Right cardiac atrium (tissue), 5 donors: ENCODE measurements at regions not wholly inside any gene's neighbourhood (a gene's known extent, or its start where the extent isn't known, plus 50 kb on each side); places are given as distances from the start of the nearest gene placed in this dataset.

ENCODE experiments used
- ATAC-seq, 2 donors: fragments of 200-7000 bp; cut with Tn5 transposase; one replicate each; pipeline versions ENCODE4 v1.8.0 to v1.9.1; 2020; ENCODE audit warnings: moderate library complexity in 2 of 2, mild to moderate bottlenecking in 1 of 2
- DNase-seq, 3 donors: peaks; one replicate each; pipeline ENCODE4 v3.0.0-alpha.2; 2020
- H3K27ac ChIP-seq: one replicate; pipeline ENCODE4 v1.5.1; 2013; ENCODE audit warnings: mild to moderate bottlenecking, low read length, control low read depth, moderate library complexity
- H3K27me3 ChIP-seq: one replicate; pipeline ENCODE4 v1.6.1; 2013; ENCODE audit not compliant: control insufficient read depth, insufficient read depth
- H3K4me1 ChIP-seq: one replicate; pipeline ENCODE4 v1.6.1; 2013; ENCODE audit warnings: low read length; ENCODE audit not compliant: control insufficient read depth, insufficient read depth
- H3K4me3 ChIP-seq: one replicate; pipeline ENCODE4 v1.5.1; 2013; ENCODE audit warnings: low read length, control low read depth
- H3K9me3 ChIP-seq: one replicate; pipeline ENCODE4 v1.6.1; 2013; ENCODE audit warnings: low read length; ENCODE audit not compliant: control insufficient read depth
- WGBS: extraction: QIAGEN DNeasy Blood & Tissue Kit; methylation state at CpG from one replicate; pipeline ENCODE4 v1.1.7; 2013; 5-methylcytosine and 5-hydroxymethylcytosine counted together
- intact Hi-C, 4 donors: fragments of 100-400 bp; cut with DNase I; formaldehyde crosslinking; loops; one replicate each; pipeline versions ENCODE4 v1.11.0 to v1.14.0; 2022 to 2023
- donor health status: healthy with polysubstance abuse.
- donor health status: DM: no; HTN: yes; CAD: no.
- donor health status: DM: no; HTN: no; CAD: no.
- donor health status: DM: no; HTN: yes; CAD: no; lungs with severe emphysema.
- donor health status: DM: yes; HTN: yes; CAD: no.

DNA sequence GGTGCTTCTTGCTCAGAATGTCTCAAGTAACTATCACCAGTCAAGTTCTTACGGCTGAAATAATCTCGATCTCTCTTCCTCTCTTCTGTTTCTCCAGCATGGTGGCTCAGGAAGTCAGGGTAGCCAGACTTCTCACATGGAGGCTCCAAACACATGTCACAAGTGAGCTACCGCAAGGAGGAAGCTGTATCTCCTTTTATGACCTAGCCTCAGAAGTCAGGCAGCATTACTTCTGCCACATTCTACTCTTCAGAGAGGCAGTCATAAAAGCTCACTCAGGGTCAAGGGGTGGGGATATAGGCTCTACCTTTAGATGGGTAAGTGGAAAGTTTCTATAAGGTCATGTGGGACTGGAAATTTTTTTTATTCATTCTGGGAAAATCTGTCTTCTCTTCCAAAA lies 86.6 kb upstream of the NEO1 start:
- ATAC-seq, result no peak
- no peak overlapping the region for H3K4me3 ChIP-seq
- no peak for DNase-seq
- no peaks in the 10 kb centered on the region for H3K27me3 ChIP-seq
- H3K9me3 ChIP-seq, result no peaks in the 10 kb centered on the region
- no peak overlapping the region for H3K27ac ChIP-seq
- WGBS, result 64% methylated on average over 3 of the region's 3 CpGs
- H3K4me1 ChIP-seq, result no peaks in the 10 kb centered on the region
- intact Hi-C loops, result no loop called here

DNA sequence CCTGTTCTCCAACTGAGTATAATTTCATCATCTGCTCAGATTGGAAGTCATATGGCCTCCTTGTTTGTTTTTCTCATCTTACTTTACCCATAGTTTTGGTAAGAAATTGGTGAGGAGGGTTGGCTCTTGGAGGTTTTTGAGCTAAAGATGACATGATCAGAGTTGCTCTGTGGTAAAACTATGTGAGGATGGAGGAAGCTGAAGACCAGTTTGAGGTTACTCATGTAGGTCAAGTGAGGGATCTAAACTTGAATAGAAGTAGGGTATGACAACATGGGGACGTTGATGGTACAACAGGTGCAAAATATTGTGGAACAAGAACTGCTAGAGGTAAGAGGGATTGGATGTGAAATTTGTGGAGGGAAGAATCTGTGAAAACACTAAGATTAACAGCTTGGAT lies 87.7 kb upstream of the NEO1 start:
- Histone ChIP-seq H3K4me3 (no peak overlapping the region), H3K27me3 (no peaks in the 10 kb centered on the region), H3K4me1 (no peaks in the 10 kb centered on the region), H3K27ac (no peak overlapping the region), H3K9me3 (no peaks in the 10 kb centered on the region)
- no peak for DNase-seq
- ATAC-seq, result no peak
- intact Hi-C loops, result no loop called here
- 81% methylated on average over 1 of the region's 1 CpG for WGBS

DNA sequence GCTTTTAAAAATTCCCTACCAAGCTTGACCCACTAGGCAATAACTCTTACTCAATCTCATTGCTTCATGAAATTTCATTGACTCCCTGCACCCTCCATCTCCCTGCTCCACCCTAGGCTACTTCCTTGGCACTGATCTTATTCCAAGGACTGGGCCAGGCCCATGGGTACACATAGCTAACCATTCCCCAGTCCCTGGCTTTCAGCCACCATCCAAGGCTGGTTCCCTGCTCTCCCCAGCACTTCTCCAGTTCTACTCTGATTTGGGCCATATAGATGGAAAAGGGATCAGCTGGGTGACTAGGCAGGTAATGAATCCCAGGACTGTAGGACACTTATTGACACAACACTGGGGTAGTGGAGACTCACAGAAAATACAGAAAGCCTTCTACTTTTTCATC lies 88.1 kb upstream of the NEO1 start:
- ATAC-seq, result peak in 1 of 2 donors; percentile 33
- no peak overlapping the region for H3K4me3 ChIP-seq
- H3K27me3 ChIP-seq, result no peaks in the 10 kb centered on the region
- H3K9me3 ChIP-seq, result no peaks in the 10 kb centered on the region
- DNase-seq, result no peak
- H3K4me1 ChIP-seq, result no peaks in the 10 kb centered on the region
- intact Hi-C loops, result no loop called here
- no peak overlapping the region for H3K27ac ChIP-seq

DNA sequence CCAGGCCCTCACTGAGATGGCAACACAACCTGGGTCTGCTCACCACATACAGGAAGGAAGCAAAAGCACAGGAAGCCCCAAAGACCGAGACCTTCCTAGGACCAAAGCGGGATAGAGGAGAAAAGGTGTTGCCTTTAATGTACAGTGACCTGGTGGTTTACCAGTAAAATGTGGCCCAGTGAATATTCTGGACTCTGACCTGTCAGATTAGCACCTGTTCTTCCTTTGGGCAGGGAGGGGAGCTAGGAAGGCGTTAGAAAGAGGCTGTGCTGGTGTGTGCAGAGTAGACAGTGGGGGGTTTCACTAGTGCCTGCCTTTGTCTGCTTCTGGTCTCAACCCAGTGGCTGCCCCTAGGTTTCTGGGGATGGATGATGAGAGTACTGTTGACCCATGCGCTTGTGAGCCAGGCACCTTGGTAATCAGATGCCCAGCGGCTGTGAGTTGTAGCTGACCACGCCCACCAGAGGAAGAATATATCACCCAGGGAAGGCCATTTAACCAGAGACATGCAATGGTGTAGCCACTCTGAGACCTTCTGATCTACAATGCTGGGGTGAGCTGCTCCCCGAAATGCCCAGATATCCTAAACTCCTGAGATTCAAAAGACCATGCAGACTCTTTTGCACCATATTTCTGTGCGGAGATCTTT lies 90.1 kb upstream of the NEO1 start:
- Histone ChIP-seq H3K9me3 (no peaks in the 10 kb centered on the region), H3K27ac (no peak overlapping the region), H3K27me3 (no peaks in the 10 kb centered on the region), H3K4me3 (no peak overlapping the region), H3K4me1 (no peaks in the 10 kb centered on the region)
- WGBS, result 86% methylated on average over 8 of the region's 8 CpGs
- DNase-seq (no peak), ATAC-seq (no peak)
- intact Hi-C loops, result no loop called here

DNA sequence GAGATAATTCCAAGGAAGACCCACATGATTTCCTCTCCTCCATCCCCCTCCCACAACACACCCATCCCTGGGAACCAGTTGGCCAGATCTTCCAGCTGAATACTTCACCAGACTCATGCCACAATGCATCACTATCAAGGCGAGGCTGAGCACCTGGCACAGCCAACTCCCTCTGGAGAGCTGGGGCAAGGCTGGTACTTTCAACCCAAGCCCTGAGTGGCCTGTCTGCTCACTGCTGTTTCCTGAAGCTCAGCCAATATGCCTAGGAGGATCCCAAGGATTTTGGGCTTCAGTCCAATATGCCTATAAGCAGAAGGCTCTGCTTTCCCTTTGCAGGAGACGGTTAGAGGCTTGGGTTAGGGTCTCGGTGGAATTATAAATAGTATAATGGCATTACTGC lies 90.9 kb upstream of the NEO1 start:
- WGBS, result 44% methylated on average over 3 of the region's 3 CpGs
- intact Hi-C loops, result no loop called here
- Histone ChIP-seq H3K27ac (no peak overlapping the region), H3K4me1 (no peaks in the 10 kb centered on the region), H3K27me3 (no peaks in the 10 kb centered on the region), H3K4me3 (no peak overlapping the region), H3K9me3 (no peaks in the 10 kb centered on the region)
- no peak for DNase-seq
- no peak for ATAC-seq

DNA sequence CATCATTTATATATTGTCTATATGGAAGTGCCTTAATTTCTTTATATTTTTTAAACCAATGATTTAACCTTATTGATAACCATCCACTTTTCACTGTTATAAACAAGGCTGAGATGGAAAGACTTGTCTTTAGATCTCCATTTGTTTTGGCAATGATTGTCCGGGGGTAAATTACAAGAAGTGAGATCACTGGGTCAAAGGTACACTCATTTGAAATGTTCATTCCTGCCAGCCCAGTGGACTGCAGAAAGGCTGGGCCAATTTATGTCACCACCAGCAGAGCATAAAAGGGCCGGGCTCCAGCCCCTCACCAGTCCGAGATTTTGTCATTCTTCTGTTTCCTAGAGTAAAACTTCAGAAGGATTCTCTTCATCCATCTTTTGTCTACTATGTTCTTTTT lies 93.6 kb upstream of the NEO1 start:
- ATAC-seq, result no peak
- H3K4me3 ChIP-seq, result no peak overlapping the region

DNA sequence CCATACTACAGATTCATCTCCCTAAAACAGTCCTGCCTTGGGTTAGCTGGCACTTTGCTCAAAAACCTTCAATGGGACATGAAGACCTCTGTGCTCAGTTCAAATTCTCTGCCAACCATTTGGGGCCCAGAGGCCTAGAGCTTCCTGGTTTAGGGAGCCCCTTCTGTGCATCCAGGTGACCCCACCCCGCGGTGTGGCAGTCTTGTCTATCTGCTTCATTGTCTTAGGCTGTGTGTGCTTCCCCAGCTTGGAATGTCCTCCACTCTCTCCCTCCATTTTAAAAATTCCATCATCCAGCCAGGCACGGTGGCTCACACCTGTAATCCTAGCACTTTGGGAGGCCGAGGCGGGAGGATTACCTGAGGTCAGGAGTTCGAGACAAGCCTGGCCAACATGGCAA lies 99.0 kb upstream of the NEO1 start:
- Histone ChIP-seq H3K27ac (no peak overlapping the region), H3K4me1 (no peaks in the 10 kb centered on the region), H3K4me3 (no peak overlapping the region), H3K27me3 (no peaks in the 10 kb centered on the region), H3K9me3 (no peaks in the 10 kb centered on the region)
- intact Hi-C loops, result no loop called here
- ATAC-seq (no peak), DNase-seq (no peak)
- 96% methylated on average over 6 of the region's 6 CpGs for WGBS

More for the DNA sequence above, 93.6 kb upstream of the NEO1 start:
- H3K9me3 ChIP-seq, result no peaks in the 10 kb centered on the region
- H3K27me3 ChIP-seq, result no peaks in the 10 kb centered on the region
- no peak overlapping the region for H3K27ac ChIP-seq
- intact Hi-C loops, result no loop called here
- DNase-seq, result no peak
- 62% methylated on average over 3 of the region's 3 CpGs for WGBS
- H3K4me1 ChIP-seq, result no peaks in the 10 kb centered on the region

DNA sequence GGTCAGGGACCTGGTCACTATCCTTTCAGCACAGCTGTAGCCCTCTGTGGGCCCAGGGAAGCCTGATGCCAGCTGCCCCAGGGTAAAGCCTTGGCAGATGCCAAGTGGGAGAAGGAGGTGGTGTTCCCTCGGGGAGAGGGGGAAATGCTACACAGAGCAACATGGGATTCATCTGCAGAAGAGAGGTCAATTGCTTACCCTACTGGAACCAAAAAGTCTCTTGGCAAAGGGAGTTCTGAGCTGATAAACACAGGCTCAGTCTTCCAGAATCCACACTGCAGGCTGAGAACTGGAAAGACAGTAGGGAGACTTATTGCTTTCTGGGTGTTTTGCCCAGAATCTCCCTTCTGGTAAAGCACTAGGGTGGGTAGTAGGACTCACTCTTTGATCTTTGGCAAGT lies 100.1 kb upstream of the NEO1 start:
- 64% methylated on average over 1 of the region's 1 CpG for WGBS
- Histone ChIP-seq H3K4me3 (no peak overlapping the region), H3K4me1 (no peaks in the 10 kb centered on the region), H3K9me3 (no peaks in the 10 kb centered on the region), H3K27ac (no peak overlapping the region), H3K27me3 (no peaks in the 10 kb centered on the region)
- no peak for DNase-seq
- peak in 1 of 2 donors; percentile 52 for ATAC-seq
- intact Hi-C loops, result no loop called here

DNA sequence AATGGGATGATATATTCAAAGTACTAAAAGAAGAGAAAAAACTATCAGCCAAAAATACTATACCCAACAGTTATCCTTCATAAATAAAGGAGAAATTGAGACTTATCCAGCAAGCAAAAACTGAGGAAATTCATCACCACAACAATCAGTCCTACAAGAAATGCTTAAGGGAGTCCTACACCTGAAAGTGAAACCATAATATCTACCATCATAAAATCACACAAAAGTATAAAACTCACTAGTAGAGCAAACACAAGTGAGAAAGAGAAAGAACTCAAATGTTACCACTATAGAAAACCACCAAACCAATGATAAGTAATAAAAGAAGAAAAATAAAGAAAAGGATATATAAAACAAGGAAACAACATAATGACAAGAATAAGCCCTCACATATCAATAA lies 103.6 kb upstream of the NEO1 start:
- intact Hi-C loops, result no loop called here
- H3K4me1 ChIP-seq, result no peaks in the 10 kb centered on the region
- H3K4me3 ChIP-seq, result no peak overlapping the region

DNA sequence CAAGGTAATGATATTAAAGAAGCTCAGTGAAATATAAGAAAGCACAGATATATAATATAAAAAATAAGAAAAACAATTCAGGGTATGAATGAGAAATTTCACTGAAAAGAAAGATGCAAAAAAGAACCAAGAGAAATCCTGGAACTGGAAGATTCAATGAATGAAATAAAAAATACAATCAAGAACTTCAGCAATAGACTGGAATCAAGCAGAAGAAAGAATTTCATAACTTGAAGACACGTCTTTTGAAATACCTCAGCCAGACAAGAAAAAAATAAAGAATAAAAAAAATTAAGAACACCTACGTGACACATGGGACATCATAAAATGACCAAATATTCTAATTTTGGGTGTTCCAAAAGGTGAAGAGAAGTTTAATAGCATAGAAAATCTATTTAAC lies 104.6 kb upstream of the NEO1 start:
- 88% methylated on average over 2 of the region's 2 CpGs for WGBS
- Histone ChIP-seq H3K4me1 (no peaks in the 10 kb centered on the region), H3K9me3 (no peaks in the 10 kb centered on the region), H3K27ac (no peak overlapping the region), H3K4me3 (no peak overlapping the region), H3K27me3 (no peaks in the 10 kb centered on the region)
- ATAC-seq (no peak), DNase-seq (no peak)
- intact Hi-C loops, result no loop called here

More for the DNA sequence above, 103.6 kb upstream of the NEO1 start:
- DNase-seq (no peak), ATAC-seq (no peak)
- Histone ChIP-seq H3K27ac (no peak overlapping the region), H3K9me3 (no peaks in the 10 kb centered on the region), H3K27me3 (no peaks in the 10 kb centered on the region)

DNA sequence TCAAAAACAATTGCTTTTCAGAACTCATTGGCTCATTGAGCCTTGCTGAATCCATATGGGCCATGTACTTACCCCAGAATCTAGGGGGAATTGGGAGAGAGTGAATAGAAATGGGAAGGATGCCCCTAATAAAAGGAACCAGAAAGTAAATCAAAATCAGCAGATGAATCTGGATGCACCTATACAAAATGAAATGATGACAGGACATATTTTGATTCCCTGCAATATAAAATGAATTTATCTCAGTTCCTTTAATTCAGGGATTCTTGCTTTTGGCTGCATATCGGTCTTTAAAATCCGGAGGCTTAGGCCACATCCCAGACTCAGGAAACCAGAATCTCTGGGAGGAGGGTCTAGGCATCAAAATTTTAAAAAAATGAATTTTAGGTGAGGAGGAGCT lies 107.7 kb upstream of the NEO1 start:
- Histone ChIP-seq H3K27ac (no peak overlapping the region), H3K4me1 (no peaks in the 10 kb centered on the region), H3K4me3 (no peak overlapping the region), H3K27me3 (no peaks in the 10 kb centered on the region), H3K9me3 (no peaks in the 10 kb centered on the region)
- DNase-seq (no peak), ATAC-seq (no peak)
- intact Hi-C loops, result no loop called here
- 75% methylated on average over 2 of the region's 2 CpGs for WGBS

DNA sequence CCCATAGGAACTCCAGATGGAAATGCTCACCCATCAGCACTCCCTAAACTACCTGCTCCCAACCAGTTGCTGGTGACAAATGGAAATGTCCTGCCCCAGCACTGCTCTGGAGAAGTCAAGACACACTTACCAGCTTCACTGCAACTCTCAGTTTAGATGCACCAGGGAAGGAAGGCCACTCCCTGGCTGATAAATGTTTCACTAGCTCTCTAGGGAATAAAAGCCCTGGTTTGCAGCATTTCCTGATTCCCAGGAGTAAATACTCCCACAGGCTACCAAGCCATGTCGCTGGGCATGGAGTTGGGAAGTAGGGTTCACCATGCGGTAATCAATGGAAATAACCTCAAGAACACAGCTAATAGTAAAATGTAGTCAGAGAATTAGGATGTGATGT lies 112.0 kb upstream of the NEO1 start:
- WGBS, result 87% methylated on average over 2 of the region's 2 CpGs
- Histone ChIP-seq H3K27ac (no peak overlapping the region), H3K27me3 (no peaks in the 10 kb centered on the region), H3K4me1 (no peaks in the 10 kb centered on the region), H3K4me3 (no peak overlapping the region), H3K9me3 (no peaks in the 10 kb centered on the region)
- DNase-seq (no peak), ATAC-seq (no peak)
- intact Hi-C loops, result no loop called here
